Upper lobe of left lung (tissue), 4 donors: ENCODE measurements at regions not wholly inside any gene's neighbourhood (a gene's known extent, or its start where the extent isn't known, plus 50 kb on each side); places are given as distances from the start of the nearest gene placed in this dataset.
"Not testable (repeated sequence)": the region's sequence is repeated elsewhere in the genome, so short reads cannot be mapped to it uniquely, and the experiment has no call there.

Experiments
- EP300 ChIP-seq, 4 donors: sonication (generic); formaldehyde crosslinking; IDR thresholded peaks; one replicate each; pipeline ENCODE4 v1.5.1; 2017; ENCODE audit warnings: antibody characterized with exemption in 4 of 4, control low read depth in 2 of 4
- TF ChIP-seq, protein P1 (sequence below), 6 experiments: fragments of 450-650 bp in 4 of 6; fragments of 200-600 bp in 2 of 6; sonication (generic) in 2 of 6; IDR thresholded peaks; one replicate each; pipeline ENCODE4 v1.5.1; 2016 to 2019; ENCODE audit warnings: antibody characterized with exemption in 6 of 6

- TF ChIP-seq, protein P1, sequence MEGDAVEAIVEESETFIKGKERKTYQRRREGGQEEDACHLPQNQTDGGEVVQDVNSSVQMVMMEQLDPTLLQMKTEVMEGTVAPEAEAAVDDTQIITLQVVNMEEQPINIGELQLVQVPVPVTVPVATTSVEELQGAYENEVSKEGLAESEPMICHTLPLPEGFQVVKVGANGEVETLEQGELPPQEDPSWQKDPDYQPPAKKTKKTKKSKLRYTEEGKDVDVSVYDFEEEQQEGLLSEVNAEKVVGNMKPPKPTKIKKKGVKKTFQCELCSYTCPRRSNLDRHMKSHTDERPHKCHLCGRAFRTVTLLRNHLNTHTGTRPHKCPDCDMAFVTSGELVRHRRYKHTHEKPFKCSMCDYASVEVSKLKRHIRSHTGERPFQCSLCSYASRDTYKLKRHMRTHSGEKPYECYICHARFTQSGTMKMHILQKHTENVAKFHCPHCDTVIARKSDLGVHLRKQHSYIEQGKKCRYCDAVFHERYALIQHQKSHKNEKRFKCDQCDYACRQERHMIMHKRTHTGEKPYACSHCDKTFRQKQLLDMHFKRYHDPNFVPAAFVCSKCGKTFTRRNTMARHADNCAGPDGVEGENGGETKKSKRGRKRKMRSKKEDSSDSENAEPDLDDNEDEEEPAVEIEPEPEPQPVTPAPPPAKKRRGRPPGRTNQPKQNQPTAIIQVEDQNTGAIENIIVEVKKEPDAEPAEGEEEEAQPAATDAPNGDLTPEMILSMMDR (IDR thresholded peaks at IDR 0.05): not testable (repeated sequence)
- not testable (repeated sequence) for TF ChIP-seq EP300 (IDR thresholded peaks at IDR 0.05)
Observed at GRCh38 chr1:195648875-195649274, 959.4 kb downstream of the KCNT2 start.
